ENCODE measurements at regions not wholly inside any gene's neighbourhood (a gene's known extent, or its start where the extent isn't known, plus 50 kb on each side); places are given as distances from the start of the nearest gene placed in this dataset.

DNA sequence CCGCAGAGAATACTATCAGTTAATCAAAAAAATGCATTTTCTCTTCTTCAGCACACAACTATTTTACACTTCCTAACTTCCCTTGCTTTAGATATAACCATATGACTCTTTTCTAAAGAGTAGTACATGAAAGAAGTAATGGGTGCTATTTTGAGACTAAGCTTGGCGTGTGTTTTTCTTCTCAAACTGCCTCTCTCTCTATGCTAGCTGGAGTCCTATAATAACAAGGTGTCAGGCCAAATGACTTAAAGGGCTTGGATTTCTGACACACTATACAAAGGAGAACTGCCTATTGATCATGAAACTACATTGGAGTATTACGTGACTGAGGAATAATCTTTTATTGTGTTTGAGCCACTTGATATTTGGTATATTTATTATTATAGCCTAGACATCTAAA is 1330.1 kb upstream of the SPRY2 start:
- TF ChIP-seq, protein P1, sequence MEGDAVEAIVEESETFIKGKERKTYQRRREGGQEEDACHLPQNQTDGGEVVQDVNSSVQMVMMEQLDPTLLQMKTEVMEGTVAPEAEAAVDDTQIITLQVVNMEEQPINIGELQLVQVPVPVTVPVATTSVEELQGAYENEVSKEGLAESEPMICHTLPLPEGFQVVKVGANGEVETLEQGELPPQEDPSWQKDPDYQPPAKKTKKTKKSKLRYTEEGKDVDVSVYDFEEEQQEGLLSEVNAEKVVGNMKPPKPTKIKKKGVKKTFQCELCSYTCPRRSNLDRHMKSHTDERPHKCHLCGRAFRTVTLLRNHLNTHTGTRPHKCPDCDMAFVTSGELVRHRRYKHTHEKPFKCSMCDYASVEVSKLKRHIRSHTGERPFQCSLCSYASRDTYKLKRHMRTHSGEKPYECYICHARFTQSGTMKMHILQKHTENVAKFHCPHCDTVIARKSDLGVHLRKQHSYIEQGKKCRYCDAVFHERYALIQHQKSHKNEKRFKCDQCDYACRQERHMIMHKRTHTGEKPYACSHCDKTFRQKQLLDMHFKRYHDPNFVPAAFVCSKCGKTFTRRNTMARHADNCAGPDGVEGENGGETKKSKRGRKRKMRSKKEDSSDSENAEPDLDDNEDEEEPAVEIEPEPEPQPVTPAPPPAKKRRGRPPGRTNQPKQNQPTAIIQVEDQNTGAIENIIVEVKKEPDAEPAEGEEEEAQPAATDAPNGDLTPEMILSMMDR (IDR thresholded peaks at IDR 0.05; ENCODE audit: poor library complexity): no peak
- TF ChIP-seq EZH2phosphoT487 (IDR thresholded peaks at IDR 0.05; ENCODE audit: low read depth, severe bottlenecking, unreplicated experiment): no peak
- TF ChIP-seq EZH2 (IDR thresholded peaks at IDR 0.05; ENCODE audit: borderline replicate concordance): no peak

Measured in hepatocyte (in vitro differentiated cells).